IMR-90 (cell line): ENCODE measurements at regions not wholly inside any gene's neighbourhood (a gene's known extent, or its start where the extent isn't known, plus 50 kb on each side); places are given as distances from the start of the nearest gene placed in this dataset.
"Not testable (repeated sequence)": the region's sequence is repeated elsewhere in the genome, so short reads cannot be mapped to it uniquely, and the experiment has no call there.

Experiments used
- CEBPB ChIP-seq: IDR thresholded peaks from 2 replicates; pipeline ENCODE4 v1.6.1; 2012; ENCODE audit warnings: low read depth, low read length, improper control_type of control experiment
- CTCF ChIP-seq: conservative IDR thresholded peaks from 2 replicates; pipeline ENCODE4 v1.5.1; 2012; ENCODE audit warnings: mild to moderate bottlenecking, low read depth, low read length, improper control_type of control experiment
- FOS ChIP-seq: fragments of 150-350 bp; IDR thresholded peaks from 2 replicates; pipeline ENCODE4 v1.6.1; 2016; ENCODE audit warnings: low read depth, low read length
- RAD21 ChIP-seq: IDR thresholded peaks from 2 replicates; pipeline ENCODE4 v1.6.1; 2012; ENCODE audit warnings: low read length, improper control_type of control experiment

- TF ChIP-seq CTCF, CEBPB, FOS, RAD21: not testable (repeated sequence)
Observed at GRCh38 chr17:20678424-20678823, 98.9 kb downstream of the CDRT15L2 start.
